ENCODE measurements at regions not wholly inside any gene's neighbourhood (a gene's known extent, or its start where the extent isn't known, plus 50 kb on each side); places are given as distances from the start of the nearest gene placed in this dataset.

- no peak for TF ChIP-seq ZMIZ1 (IDR thresholded peaks at IDR 0.05; ENCODE audit: low read depth in 2 of 2, low read length in 2 of 2)
- peak; percentile 13; the same call in 1 of the 2 replicates for TF ChIP-seq MTA2 (IDR thresholded peaks at IDR 0.05; ENCODE audit: low read depth)
- TF ChIP-seq ZNF184 (CRISPR knock-in tag; IDR thresholded peaks at IDR 0.05): no peak
- TF ChIP-seq STAT5A (IDR thresholded peaks at IDR 0.05; ENCODE audit: borderline replicate concordance, low read length): no peak
- TF ChIP-seq DEAF1 (CRISPR knock-in tag; IDR thresholded peaks at IDR 0.05): no peak
- TF ChIP-seq CBX5 (IDR thresholded peaks at IDR 0.05; ENCODE audit: borderline replicate concordance, low read depth): no peak
- 0 out of 2 replicates have a peak, but pooled peaks have one; percentile 24 for TF ChIP-seq ARID2 (IDR thresholded peaks at IDR 0.05)
- no peak for TF ChIP-seq ETV5 (CRISPR knock-in tag; IDR thresholded peaks at IDR 0.05; ENCODE audit: low read depth)
- no peak for TF ChIP-seq PATZ1 (CRISPR knock-in tag; IDR thresholded peaks at IDR 0.05; ENCODE audit: borderline replicate concordance)
- TF ChIP-seq CLOCK (CRISPR knock-in tag; IDR thresholded peaks at IDR 0.05; ENCODE audit: borderline replicate concordance): no peak
- 0 out of 2 replicates have a peak, but pooled peaks have one; percentile 36 for TF ChIP-seq SMARCA4 (IDR thresholded peaks at IDR 0.05)
- no peak for TF ChIP-seq NR2F6 (CRISPR knock-in tag; IDR thresholded peaks at IDR 0.05)
- TF ChIP-seq ADNP (tag; IDR thresholded peaks at IDR 0.05): no peak
- no peak for TF ChIP-seq HDAC3 (IDR thresholded peaks at IDR 0.05; ENCODE audit: borderline replicate concordance, partially characterized antibody)
- 0 out of 2 replicates have a peak, but pooled peaks have one; percentile 36 for TF ChIP-seq THRAP3 (IDR thresholded peaks at IDR 0.05; ENCODE audit: borderline replicate concordance)
- no peak for TF ChIP-seq ZNF146 (CRISPR knock-in tag; IDR thresholded peaks at IDR 0.05; ENCODE audit: unreplicated experiment)
- no peak for TF ChIP-seq ZNF263 (CRISPR knock-in tag; IDR thresholded peaks at IDR 0.05; ENCODE audit: borderline replicate concordance)
- no peak for TF ChIP-seq U2AF2 (optimal IDR thresholded peaks at IDR 0.05; ENCODE audit: low read depth, low read length)
Observed at GRCh38 chr6:137969874-137970273, 102.8 kb downstream of the TNFAIP3 start (continued).

Measured in K562 (cell line).